HG03469 (cell line): ENCODE measurements at regions not wholly inside any gene's neighbourhood (a gene's known extent, or its start where the extent isn't known, plus 50 kb on each side); places are given as distances from the start of the nearest gene placed in this dataset.

Source experiments
- ATAC-seq: cut with Tn5 transposase; IDR thresholded peaks from one replicate; pipeline ENCODE4 v1.9.1; 2021; ENCODE audit warnings: mild to moderate bottlenecking, moderate library complexity, moderate number of reproducible peaks; ENCODE audit not compliant: unreplicated experiment

GRCh38 chr10:116792817-116793216, 50.5 kb upstream of the HSPA12A start:
- no peak for ATAC-seq

- no peak for ATAC-seq
These were observed 52.8 kb upstream of the ENO4 start for GRCh38 chr10:116796469-116796868.

GRCh38 chr10:116796910-116797513, 52.3 kb upstream of the ENO4 start:
- peak; percentile 86 for ATAC-seq

GRCh38 chr10:116798859-116799258, 50.4 kb upstream of the ENO4 start:
- ATAC-seq = no peak
